B cell (primary cell): ENCODE measurements at regions not wholly inside any gene's neighbourhood (a gene's known extent, or its start where the extent isn't known, plus 50 kb on each side); places are given as distances from the start of the nearest gene placed in this dataset.

Experiments
- ATAC-seq: fragments of 200-7000 bp; cut with Tn5 transposase; one replicate; pipeline ENCODE4 v1.10.0; 2021; ENCODE audit warnings: low read depth, mild to moderate bottlenecking, moderate number of reproducible peaks, moderate library complexity
- CTCF ChIA-PET: fragments of 350-600 bp; sonication (Branson Sonifier 250); formaldehyde crosslinking; loops from one replicate; lab custom pipeline; 2021; ENCODE audit warnings: antibody characterized with exemption, inconsistent platforms; lab: Charles Lee
- POLR2A ChIA-PET: fragments of 350-600 bp; sonication (Branson Sonifier 250); formaldehyde crosslinking; loops from one replicate; lab custom pipeline; 2021; ENCODE audit warnings: antibody characterized with exemption; lab: Charles Lee
- DNase-seq: peaks from one replicate; pipeline ENCODE4 v3.0.0; 2013
- H2AFZ ChIP-seq: 2 replicates; pipeline ENCODE4 v1.6.1; 2012; ENCODE audit warnings: mild to moderate bottlenecking, low read depth, low read length; ENCODE audit not compliant: insufficient read depth, poor library complexity, severe bottlenecking
- H3K27ac ChIP-seq, 2 donors: 1 replicate in 1 of 2; 2 replicates in 1 of 2; pipeline ENCODE4 v1.5.1; 2012 to 2013; ENCODE audit warnings: low read length in 2 of 2, mild to moderate bottlenecking in 2 of 2, moderate library complexity in 1 of 2
- H3K27me3 ChIP-seq, 4 experiments: fragments of 200-600 bp in 1 of 4; sonication (generic) in 1 of 4; replicated peaks in 1 of 4; 1 replicate in 2 of 4; 2 replicates in 2 of 4; pipeline versions ENCODE4 v1.6.1 to v1.7.0; 2013 to 2016; ENCODE audit warnings: low read length in 3 of 4, mild to moderate bottlenecking in 2 of 4, mixed read lengths in 1 of 4, moderate library complexity in 1 of 4; ENCODE audit not compliant: insufficient read depth in 4 of 4, control insufficient read depth in 3 of 4; ENCODE audit errors: control extremely low read depth in 1 of 4
- H3K36me3 ChIP-seq, 2 experiments: replicated peaks in 1 of 2; 1 replicate in 1 of 2; 2 replicates in 1 of 2; pipeline versions ENCODE4 v1.6.1 to v1.7.1; 2013; ENCODE audit warnings: low read length in 1 of 2; ENCODE audit not compliant: insufficient read depth in 2 of 2, control insufficient read depth in 1 of 2; ENCODE audit errors: control extremely low read depth in 1 of 2, extremely low read depth in 1 of 2
- H3K4me1 ChIP-seq, 2 donors: fragments of 200-600 bp in 1 of 2; sonication (generic) in 1 of 2; 1 replicate in 1 of 2; 2 replicates in 1 of 2; pipeline versions ENCODE4 v1.5.1 to v1.6.1; 2013 to 2017; ENCODE audit warnings: low read length in 2 of 2; ENCODE audit not compliant: control insufficient read depth in 2 of 2, insufficient read depth in 2 of 2
- H3K4me2 ChIP-seq: replicated peaks from 2 replicates; pipeline ENCODE3; 2012; ENCODE audit warnings: mild to moderate bottlenecking, low read depth, low read length; ENCODE audit not compliant: poor library complexity, severe bottlenecking
- H3K4me3 ChIP-seq, 5 experiments: fragments of 200-600 bp in 1 of 5; sonication (generic) in 1 of 5; 1 replicate in 3 of 5; 2 replicates in 2 of 5; pipeline versions ENCODE4 v1.5.1 to v1.7.0; 2011 to 2016; ENCODE audit warnings: low read length in 4 of 5, mild to moderate bottlenecking in 4 of 5, low read depth in 2 of 5, control low read depth in 1 of 5, moderate library complexity in 1 of 5; ENCODE audit not compliant: insufficient read depth in 1 of 5; ENCODE audit errors: control extremely low read depth in 1 of 5, extremely low read depth in 1 of 5
- H3K79me2 ChIP-seq: fragments of 200-600 bp; sonication (generic); one replicate; pipeline ENCODE4 v1.6.0; 2016; ENCODE audit warnings: low read length; ENCODE audit not compliant: control insufficient read depth, insufficient read depth
- H3K9ac ChIP-seq: fragments of 200-600 bp; sonication (generic); 2 replicates; pipeline ENCODE4 v1.6.1; 2017; ENCODE audit warnings: mild to moderate bottlenecking, low read length, moderate library complexity
- H3K9me3 ChIP-seq, 3 donors: one replicate each; pipeline versions ENCODE4 v1.6.1 to v1.7.1; 2013; ENCODE audit warnings: low read length in 2 of 3; ENCODE audit not compliant: control insufficient read depth in 2 of 3, insufficient read depth in 1 of 3; ENCODE audit errors: control extremely low read depth in 1 of 3
- H4K20me1 ChIP-seq: 2 replicates; pipeline ENCODE4 v1.6.0; 2012; ENCODE audit warnings: mild to moderate bottlenecking, low read length; ENCODE audit not compliant: insufficient read depth, control insufficient read depth, poor library complexity, severe bottlenecking
- H3K27ac Mint-ChIP-seq: one replicate; pipeline ENCODE4 v1.8.0; 2021; ENCODE audit warnings: mixed read lengths
- H3K27me3 Mint-ChIP-seq: one replicate; pipeline ENCODE4 v1.8.0; 2021; ENCODE audit warnings: mixed read lengths
- H3K4me1 Mint-ChIP-seq: one replicate; pipeline ENCODE4 v1.8.0; 2021; ENCODE audit warnings: mixed read lengths
- H3K4me3 Mint-ChIP-seq: one replicate; pipeline ENCODE4 v1.8.0; 2021; ENCODE audit warnings: mixed read lengths
- H3K9me3 Mint-ChIP-seq: one replicate; pipeline ENCODE4 v1.8.0; 2022; ENCODE audit warnings: mixed read lengths; ENCODE audit not compliant: insufficient read depth
- EZH2 ChIP-seq: IDR thresholded peaks from 2 replicates; pipeline ENCODE4 v1.6.1; 2012; ENCODE audit warnings: borderline replicate concordance, low read depth, mild to moderate bottlenecking, moderate library complexity, low read length; ENCODE audit not compliant: insufficient read depth, poor library complexity, severe bottlenecking
- WGBS: methylation state at CpG from one replicate; pipeline ENCODE4 v1.1.5; 2013; ENCODE audit warnings: missing lambda C conversion rate; ENCODE audit not compliant: insufficient coverage; 5-methylcytosine and 5-hydroxymethylcytosine counted together
- intact Hi-C: fragments of 100-400 bp; cut with micrococcal nuclease; formaldehyde crosslinking; loops from one replicate; pipeline ENCODE4 v1.10.0; 2022
- TF ChIP-seq, protein P1 (sequence below): fragments of 200-600 bp; IDR thresholded peaks from one replicate; pipeline ENCODE4 v1.8.0; 2022; ENCODE audit warnings: antibody characterized with exemption, mild to moderate bottlenecking

DNA sequence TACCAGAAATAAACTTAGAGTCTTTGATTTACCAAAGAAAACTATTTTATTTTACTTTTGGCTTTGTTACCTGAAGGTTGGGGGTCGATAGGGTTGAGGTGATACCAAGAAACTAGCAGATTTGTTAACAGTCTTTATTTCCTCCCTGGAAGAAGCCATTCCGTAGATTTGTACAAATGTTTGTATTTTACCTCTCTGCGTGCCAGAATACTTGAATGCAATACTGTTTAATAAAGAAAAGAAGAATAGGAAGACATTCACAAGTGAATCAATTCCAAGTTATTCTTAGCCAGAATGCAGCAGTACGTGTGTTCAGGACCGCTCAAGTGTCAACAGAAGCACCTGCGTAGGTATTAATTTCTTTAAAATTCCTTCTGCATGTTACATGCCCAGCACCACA, 260.3 kb upstream of the TENM3 start:
- DNase-seq, result no peak
- intact Hi-C loops, result no loop called here
- Histone ChIP-seq H3K27me3 (no peaks in the 10 kb centered on the region), H3K4me2 (no peak overlapping the region), H3K27ac (no peak overlapping the region), H2AFZ (no peak overlapping the region), H3K79me2 (no peaks in the 10 kb centered on the region), H3K9me3 (no peaks in the 10 kb centered on the region), H3K9ac (no peak overlapping the region), H3K36me3 (no peaks in the 10 kb centered on the region), H3K4me3 (no peak overlapping the region), H3K4me1 (no peaks in the 10 kb centered on the region), H4K20me1 (no peaks in the 10 kb centered on the region)
- Mint-ChIP-seq H3K4me1 (no peaks in the 10 kb centered on the region), H3K4me3 (no peak overlapping the region), H3K9me3 (peaks cover 3% of the 10 kb centered on the region), H3K27me3 (no peaks in the 10 kb centered on the region), H3K27ac (no peak overlapping the region)
- no CpG with 5 or more reads among the region's 6 CpGs for WGBS
- ChIA-PET POLR2A (no interaction called here), CTCF (no interaction called here)
- TF ChIP-seq, protein P1, sequence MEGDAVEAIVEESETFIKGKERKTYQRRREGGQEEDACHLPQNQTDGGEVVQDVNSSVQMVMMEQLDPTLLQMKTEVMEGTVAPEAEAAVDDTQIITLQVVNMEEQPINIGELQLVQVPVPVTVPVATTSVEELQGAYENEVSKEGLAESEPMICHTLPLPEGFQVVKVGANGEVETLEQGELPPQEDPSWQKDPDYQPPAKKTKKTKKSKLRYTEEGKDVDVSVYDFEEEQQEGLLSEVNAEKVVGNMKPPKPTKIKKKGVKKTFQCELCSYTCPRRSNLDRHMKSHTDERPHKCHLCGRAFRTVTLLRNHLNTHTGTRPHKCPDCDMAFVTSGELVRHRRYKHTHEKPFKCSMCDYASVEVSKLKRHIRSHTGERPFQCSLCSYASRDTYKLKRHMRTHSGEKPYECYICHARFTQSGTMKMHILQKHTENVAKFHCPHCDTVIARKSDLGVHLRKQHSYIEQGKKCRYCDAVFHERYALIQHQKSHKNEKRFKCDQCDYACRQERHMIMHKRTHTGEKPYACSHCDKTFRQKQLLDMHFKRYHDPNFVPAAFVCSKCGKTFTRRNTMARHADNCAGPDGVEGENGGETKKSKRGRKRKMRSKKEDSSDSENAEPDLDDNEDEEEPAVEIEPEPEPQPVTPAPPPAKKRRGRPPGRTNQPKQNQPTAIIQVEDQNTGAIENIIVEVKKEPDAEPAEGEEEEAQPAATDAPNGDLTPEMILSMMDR, result no peak
- TF ChIP-seq EZH2, result no peak
- no peak for ATAC-seq

DNA sequence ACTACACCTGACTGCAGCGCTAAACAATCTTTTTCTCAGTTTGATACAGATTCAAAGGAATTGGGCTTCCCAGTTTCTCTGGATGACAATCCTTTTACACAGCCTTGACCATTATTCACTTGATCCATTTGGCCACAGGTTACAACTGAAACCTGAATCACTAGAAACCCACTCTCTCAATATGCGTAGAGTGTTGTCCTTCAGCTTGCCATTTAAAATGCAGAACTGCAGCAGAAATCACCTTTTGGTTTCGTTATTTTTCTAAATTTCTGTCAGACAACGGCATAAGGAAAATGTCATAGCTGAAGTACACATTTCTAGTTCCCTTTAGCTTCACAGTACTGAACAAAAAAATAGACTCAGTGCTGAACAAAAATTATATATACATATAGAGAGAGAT, 255.8 kb upstream of the TENM3 start:
- 88% methylated on average over 3 of the region's 4 CpGs for WGBS
- TF ChIP-seq, protein P1, result no peak
- TF ChIP-seq EZH2, result no peak

More for the DNA sequence above, 255.8 kb upstream of the TENM3 start:
- Histone ChIP-seq H3K4me3 (no peak overlapping the region), H3K27ac (no peak overlapping the region), H3K27me3 (no peaks in the 10 kb centered on the region), H3K79me2 (no peaks in the 10 kb centered on the region), H4K20me1 (no peaks in the 10 kb centered on the region), H3K4me1 (no peaks in the 10 kb centered on the region), H3K4me2 (no peak overlapping the region), H3K9me3 (no peaks in the 10 kb centered on the region), H2AFZ (no peak overlapping the region), H3K9ac (no peak overlapping the region), H3K36me3 (no peaks in the 10 kb centered on the region)
- H3K27me3 Mint-ChIP-seq, result no peaks in the 10 kb centered on the region
- ChIA-PET POLR2A (no interaction called here), CTCF (no interaction called here)
- no peak overlapping the region for H3K27ac Mint-ChIP-seq
- no peak overlapping the region for H3K4me3 Mint-ChIP-seq
- H3K4me1 Mint-ChIP-seq, result no peaks in the 10 kb centered on the region
- no peak for DNase-seq
- intact Hi-C loops, result no loop called here
- no peaks in the 10 kb centered on the region for H3K9me3 Mint-ChIP-seq
- ATAC-seq, result no peak
